MCF 10A (cell line): ENCODE measurements at regions not wholly inside any gene's neighbourhood (a gene's known extent, or its start where the extent isn't known, plus 50 kb on each side); places are given as distances from the start of the nearest gene placed in this dataset.

Experiments
- BruUV-seq: library from RNA; stranded (reverse); fragments of 400-500 nt; replicated peaks from 2 replicates; lab custom pipeline; 2021; lab: Mats Ljungman, UMichigan
- CTCF ChIA-PET: fragments of 300-600 bp; sonication (Branson Sonifier 250); formaldehyde crosslinking; extraction: SDS; loops from one replicate; lab custom pipeline; 2021; ENCODE audit warnings: antibody characterized with exemption, inconsistent platforms; lab: Yijun Ruan, JAX
- POLR2A ChIA-PET: fragments of 300-600, 350-650 bp; sonication (Branson Sonifier 250); formaldehyde crosslinking; extraction: SDS; loops from one replicate; lab custom pipeline; 2020; ENCODE audit warnings: antibody characterized with exemption, inconsistent platforms; lab: Yijun Ruan, JAX
- DNase-seq: peaks from one replicate; pipeline ENCODE4 v3.0.0-alpha.2; 2018; ENCODE audit not compliant: unreplicated experiment
- H3K27ac Mint-ChIP-seq: one replicate; pipeline ENCODE4 v1.8.0; 2022; ENCODE audit warnings: mild to moderate bottlenecking, low read depth, mixed read lengths; ENCODE audit not compliant: unreplicated experiment
- H3K27me3 Mint-ChIP-seq: one replicate; pipeline ENCODE4 v1.8.0; 2022; ENCODE audit warnings: mixed read lengths; ENCODE audit not compliant: insufficient read depth, unreplicated experiment
- H3K36me3 Mint-ChIP-seq: one replicate; pipeline ENCODE4 v1.8.0; 2022; ENCODE audit warnings: mild to moderate bottlenecking, moderate library complexity, mixed read lengths; ENCODE audit not compliant: insufficient read depth, unreplicated experiment
- H3K4me1 Mint-ChIP-seq: one replicate; pipeline ENCODE4 v1.8.0; 2022; ENCODE audit warnings: mixed read lengths; ENCODE audit not compliant: insufficient read depth, unreplicated experiment
- H3K4me3 Mint-ChIP-seq: one replicate; pipeline ENCODE4 v1.8.0; 2022; ENCODE audit warnings: mild to moderate bottlenecking, moderate library complexity, mixed read lengths; ENCODE audit not compliant: unreplicated experiment
- H3K9me3 Mint-ChIP-seq: one replicate; pipeline ENCODE4 v1.8.0; 2022; ENCODE audit warnings: mixed read lengths; ENCODE audit not compliant: unreplicated experiment
- CTCF ChIP-seq: fragments of 200-600 bp; IDR thresholded peaks from one replicate; pipeline ENCODE4 v1.8.0; 2022; ENCODE audit warnings: antibody characterized with exemption, mild to moderate bottlenecking; ENCODE audit not compliant: unreplicated experiment
- intact Hi-C: fragments of 100-400 bp; cut with micrococcal nuclease; formaldehyde crosslinking; loops from 2 replicates; pipeline ENCODE4 v1.14.1; 2022

DNA sequence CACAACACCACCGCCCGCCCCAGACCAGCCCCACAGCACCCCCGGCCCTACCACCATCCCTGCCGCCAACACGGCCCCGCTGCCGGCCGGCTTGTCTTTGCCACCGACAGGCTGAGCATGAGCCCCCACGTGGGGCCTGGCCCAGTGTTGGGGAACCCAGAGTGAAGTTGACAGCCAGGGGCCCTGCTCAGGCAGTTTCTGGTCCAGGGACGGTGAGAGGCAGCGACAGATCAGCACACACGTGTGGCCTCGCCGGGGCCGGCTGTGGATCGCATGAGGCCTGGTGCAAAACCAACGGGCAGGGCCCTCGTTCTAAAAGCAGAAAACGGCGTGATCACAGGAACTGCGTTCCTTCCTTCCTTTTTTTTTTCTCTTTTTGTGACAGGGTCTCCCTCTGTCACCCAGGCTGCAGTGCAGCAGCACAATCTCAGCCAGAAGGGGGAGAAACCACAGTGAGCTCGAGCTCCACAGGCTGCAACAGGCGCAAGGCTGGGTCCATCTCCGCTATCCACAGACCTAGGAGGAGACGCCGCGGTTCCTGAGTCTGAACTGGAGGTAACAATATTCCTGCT lies 50.5 kb upstream of the FBRSL1 start:
- Mint-ChIP-seq H3K9me3 (no peaks in the 10 kb centered on the region), H3K36me3 (peaks cover 11% of the 10 kb centered on the region), H3K27me3 (peaks cover 72% of the 10 kb centered on the region), H3K4me1 (no peaks in the 10 kb centered on the region), H3K4me3 (no peak overlapping the region), H3K27ac (no peak overlapping the region)
- TF ChIP-seq CTCF = no peak
- no TSS peak for BruUV-seq
- intact Hi-C loops = no loop called here
- ChIA-PET POLR2A (no interaction called here), CTCF (interaction anchor here (1.0 kb wide), 1 partner anchor 114 kb away, joined by 3 read pairs; no protein-coding TSS in a partner anchor)
- DNase-seq = no peak

- Mint-ChIP-seq H3K27ac (no peak overlapping the region), H3K36me3 (peaks cover 11% of the 10 kb centered on the region), H3K27me3 (peaks cover 68% of the 10 kb centered on the region), H3K9me3 (no peaks in the 10 kb centered on the region), H3K4me1 (no peaks in the 10 kb centered on the region), H3K4me3 (no peak overlapping the region)
- no peak for TF ChIP-seq CTCF
- CTCF ChIA-PET = interaction anchor here (1.0 kb wide), 1 partner anchor 115 kb away, joined by 3 read pairs; no protein-coding TSS in a partner anchor
- BruUV-seq = no TSS peak
- DNase-seq = no peak
- intact Hi-C loops = no loop called here
- POLR2A ChIA-PET = no interaction called here
These were observed 51.2 kb upstream of the FBRSL1 start for GRCh38 chr12:132438726-132439125.

GRCh38 chr12:132437943-132438700 lies 51.8 kb upstream of the FBRSL1 start:
- H3K9me3 Mint-ChIP-seq = no peaks in the 10 kb centered on the region
- ChIA-PET POLR2A (no interaction called here), CTCF (interaction anchor here (1.0 kb wide), 1 partner anchor 115 kb away, joined by 3 read pairs; no protein-coding TSS in a partner anchor)
- TF ChIP-seq CTCF = no peak
- no TSS peak for BruUV-seq
- no peak overlapping the region for H3K4me3 Mint-ChIP-seq
- peaks cover 62% of the 10 kb centered on the region for H3K27me3 Mint-ChIP-seq
- H3K27ac Mint-ChIP-seq = no peak overlapping the region
- intact Hi-C loops = no loop called here
- no peak for DNase-seq
- H3K4me1 Mint-ChIP-seq = peaks cover 4% of the 10 kb centered on the region
- H3K36me3 Mint-ChIP-seq = peaks cover 11% of the 10 kb centered on the region

- Mint-ChIP-seq H3K4me3 (no peak overlapping the region), H3K27ac (no peak overlapping the region), H3K36me3 (peaks cover 11% of the 10 kb centered on the region), H3K4me1 (peaks cover 5% of the 10 kb centered on the region), H3K27me3 (peaks cover 54% of the 10 kb centered on the region), H3K9me3 (no peaks in the 10 kb centered on the region)
- ChIA-PET POLR2A (no interaction called here), CTCF (no interaction called here)
- TF ChIP-seq CTCF = no peak
- BruUV-seq = no TSS peak
- DNase-seq = no peak
- intact Hi-C loops = no loop called here
These were observed 52.6 kb upstream of the FBRSL1 start for GRCh38 chr12:132437252-132437932.
